Embryonic facial prominence (tissue), 1 donor: ENCODE measurements at regions not wholly inside any gene's neighbourhood (a gene's known extent, or its start where the extent isn't known, plus 50 kb on each side); places are given as distances from the start of the nearest gene placed in this dataset.

Experiments used
- DNase-seq: peaks from one replicate; pipeline ENCODE4 v3.0.0-alpha.2; 2016; ENCODE audit errors: extremely low spot score

DNA sequence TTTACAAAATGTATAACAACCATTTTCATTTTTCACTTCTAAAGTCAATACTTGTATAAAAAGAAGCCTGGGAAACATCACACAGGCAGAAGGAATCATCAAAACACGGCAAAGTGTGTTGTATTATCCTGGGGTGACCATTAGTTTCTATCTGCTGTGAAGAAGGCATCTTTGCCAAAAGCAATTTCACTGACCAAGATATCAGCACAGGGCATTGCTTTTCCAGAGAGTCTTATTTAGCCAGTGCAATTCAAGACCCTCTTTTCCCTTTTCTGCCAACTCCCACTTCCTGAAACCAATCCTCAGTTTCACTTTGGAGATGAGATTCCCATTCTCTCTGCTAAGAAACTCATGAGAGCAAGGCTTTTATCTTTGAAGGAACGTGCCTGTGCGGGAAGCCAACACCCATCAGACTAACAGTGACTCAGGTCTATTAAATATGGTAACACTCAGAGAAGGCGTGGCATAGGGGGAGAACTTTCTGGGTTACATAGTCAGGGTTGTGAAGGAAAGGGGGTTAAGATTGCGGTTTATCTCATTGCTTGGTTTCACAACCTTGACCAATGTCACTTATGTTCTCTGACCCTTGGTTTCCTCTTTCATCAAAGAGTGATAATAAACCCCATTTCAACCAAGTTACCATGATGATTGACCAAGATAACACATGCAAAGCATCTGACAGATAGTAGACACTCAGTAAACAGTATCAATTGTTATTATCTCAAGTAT lies 666.9 kb upstream of the KLF4 start:
- DNase-seq = no peak

DNA sequence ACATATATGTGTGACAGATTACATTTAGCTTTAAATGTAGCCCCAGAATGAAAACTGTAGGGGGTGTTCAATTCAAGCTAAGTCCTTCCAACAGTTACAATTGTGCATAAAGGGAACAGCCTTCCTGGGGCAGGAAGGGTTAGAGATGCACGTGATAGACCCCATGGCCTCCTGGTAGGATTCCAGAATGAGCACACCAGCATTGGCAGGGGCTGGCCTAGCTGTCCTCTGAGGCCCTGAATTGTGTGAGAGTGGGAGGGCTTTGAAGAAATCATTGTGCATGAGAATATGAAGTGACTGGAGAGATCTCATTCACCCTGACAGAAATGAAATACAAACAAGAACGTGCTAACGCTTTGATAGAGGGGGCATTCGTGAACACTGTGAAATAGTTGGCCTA lies 663.8 kb upstream of the KLF4 start:
- DNase-seq = no peak

DNA sequence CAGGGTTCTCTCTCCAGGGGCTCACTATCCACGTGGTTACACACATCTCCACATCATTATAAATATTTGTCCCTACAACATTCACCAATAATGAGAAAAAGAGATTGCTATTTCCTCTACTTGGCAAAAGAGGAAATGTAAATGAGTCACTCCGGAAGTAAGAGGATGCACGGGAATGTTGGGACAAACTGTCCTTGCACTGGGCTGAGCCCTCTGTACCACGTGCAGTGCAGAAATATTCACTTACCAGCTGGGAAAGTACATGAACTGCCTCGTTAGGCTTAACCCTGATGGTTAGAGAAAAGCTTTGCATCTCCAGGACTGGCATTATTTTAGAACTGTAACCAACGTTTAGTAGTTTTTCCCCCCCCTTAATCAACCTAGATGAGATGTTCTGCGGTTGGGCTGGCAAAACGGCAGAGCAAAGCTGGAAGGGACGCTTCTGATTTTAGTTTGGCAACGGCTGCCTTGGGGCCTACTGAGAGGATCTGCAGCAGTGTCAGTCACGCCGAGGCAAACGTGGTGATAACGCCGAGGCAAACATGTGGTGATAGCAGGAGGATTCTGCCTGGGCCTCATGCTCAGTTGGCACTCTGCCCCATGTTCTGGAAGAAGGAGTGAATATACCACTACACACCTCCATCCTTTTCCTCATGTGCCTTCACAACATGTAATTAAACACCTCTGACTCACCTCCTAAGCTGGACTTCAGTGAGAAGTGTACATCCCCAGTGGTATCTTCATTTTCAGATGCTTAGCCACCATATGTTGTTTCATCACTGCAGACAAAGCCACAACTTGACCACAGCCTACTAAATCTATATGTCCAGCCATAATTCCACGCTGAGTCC lies 661.4 kb upstream of the KLF4 start:
- peak; percentile 8 for DNase-seq

DNA sequence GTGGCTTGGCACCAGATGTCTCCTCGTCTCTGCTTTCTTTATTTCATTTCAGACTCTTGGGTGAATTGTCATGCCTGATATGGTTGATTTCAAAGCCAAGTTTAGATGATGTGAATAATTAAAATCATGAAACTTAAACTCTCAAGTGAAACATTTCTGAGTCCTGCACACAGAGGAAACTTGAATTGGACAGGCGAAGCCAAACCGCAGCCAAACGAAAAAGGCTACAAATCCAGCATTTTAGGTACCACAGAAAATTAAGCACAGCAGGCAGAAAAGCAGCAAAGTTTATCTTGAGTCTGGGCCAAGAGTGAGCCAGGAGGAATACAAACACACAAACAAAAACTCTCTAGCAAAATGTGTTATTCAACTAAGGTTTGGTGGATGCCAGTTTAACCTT lies 659.8 kb upstream of the KLF4 start:
- DNase-seq = peak; percentile 10

DNA sequence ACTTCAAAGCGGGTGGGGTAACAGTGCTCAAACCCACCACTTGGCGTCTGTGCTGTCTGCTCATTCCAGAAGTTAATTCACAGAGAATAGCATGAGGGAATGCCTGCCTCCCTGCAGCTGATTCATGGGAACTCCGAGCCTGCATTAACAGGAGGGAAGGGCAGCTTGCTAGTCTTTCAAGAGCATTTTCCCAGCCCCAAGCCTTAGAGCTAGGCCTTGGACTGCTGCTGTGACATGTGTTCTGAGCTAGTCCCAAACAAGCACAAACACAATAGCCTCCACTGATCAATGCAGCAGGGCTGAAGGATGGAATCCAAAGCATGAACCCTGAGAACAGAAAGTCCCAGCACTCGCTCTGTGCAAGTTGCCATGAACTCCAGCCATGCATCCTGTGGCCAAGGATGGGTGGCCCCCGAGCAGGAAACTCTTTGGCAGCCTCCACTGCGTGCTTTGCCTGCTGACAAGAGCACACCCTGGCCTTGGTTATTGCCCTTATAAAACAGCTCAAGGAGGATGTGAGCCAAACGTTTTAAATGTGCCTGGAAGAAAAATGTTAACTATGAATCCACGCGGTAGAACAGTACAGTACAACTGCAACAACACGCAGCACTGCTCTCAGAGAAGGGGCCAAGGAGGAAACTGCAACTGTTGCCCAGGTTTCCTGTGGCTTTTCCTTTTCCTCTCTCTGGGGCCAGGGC lies 653.1 kb upstream of the KLF4 start:
- no peak for DNase-seq

DNA sequence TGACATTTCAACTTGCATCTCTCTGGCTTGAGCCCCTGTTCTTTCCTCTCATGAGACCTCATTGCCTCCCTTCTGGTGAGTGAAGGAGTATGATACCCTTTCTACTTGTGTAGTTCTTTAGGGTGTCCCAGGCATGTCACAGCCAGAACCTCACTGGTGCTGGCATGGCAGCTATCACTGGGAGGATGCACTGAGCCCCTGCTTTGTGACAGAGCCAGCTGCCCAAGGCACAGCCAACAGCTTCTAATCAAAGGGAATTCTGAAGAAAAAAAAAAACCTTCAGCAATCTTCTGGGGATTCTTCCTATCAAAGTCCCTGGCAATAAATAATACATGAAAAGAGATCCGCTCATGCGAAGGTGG lies 652.6 kb upstream of the KLF4 start:
- DNase-seq = no peak

DNA sequence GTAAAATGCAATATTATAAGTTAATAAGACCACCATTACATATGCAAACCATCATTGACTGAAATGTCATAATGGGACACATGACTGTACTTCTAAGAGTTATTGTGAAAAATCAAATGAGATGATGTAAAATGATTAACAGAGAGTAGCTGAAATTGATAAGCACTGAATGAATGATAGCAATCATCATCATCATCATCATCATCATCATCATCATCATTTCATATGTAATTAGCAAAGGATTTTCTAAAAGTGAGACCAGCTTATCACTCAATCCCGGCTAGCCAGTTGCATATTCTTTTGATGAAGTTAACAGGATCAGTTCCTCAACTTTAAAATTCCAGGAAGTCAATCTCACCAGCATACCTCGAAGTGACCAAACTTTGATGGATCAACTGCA lies 650.3 kb upstream of the KLF4 start:
- DNase-seq = no peak

DNA sequence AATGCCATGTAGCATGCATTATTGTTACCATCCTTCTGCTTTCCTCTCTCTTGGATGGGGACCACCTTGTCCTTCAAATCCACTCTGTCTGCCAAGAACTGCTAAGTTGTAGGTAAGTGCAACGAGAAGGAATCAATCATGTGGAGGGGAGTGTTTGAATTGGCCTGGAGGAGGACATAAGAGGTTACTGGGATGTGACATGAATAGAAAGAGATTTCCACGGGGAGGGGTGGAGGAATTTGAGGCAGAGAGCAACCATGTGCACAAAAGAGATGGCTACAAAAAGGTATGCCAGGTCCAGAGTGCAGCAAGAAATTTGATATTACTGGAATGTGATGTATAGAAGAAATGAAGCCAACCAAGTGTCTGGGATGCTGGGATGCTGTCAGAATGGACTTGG lies 648.9 kb upstream of the KLF4 start:
- no peak for DNase-seq

DNA sequence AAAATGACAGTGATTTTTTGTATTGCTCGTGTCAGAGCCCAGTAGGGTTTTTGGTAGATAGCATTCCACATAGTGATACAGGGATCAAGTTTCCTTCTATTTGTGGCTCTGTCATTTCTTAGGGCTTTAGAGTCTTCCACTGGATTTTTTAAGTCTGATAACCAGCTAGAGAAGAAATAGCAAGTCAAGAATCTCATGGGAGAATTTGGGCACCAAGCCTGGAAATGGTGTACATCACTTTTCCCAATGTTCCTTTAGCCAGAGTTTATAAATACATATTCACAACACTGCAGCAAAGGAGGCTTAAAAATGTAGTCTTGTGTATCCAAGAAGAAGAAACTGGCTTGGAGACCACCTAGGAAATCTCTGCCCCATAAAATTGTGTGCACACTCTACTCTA lies 647.1 kb upstream of the KLF4 start:
- DNase-seq = no peak

DNA sequence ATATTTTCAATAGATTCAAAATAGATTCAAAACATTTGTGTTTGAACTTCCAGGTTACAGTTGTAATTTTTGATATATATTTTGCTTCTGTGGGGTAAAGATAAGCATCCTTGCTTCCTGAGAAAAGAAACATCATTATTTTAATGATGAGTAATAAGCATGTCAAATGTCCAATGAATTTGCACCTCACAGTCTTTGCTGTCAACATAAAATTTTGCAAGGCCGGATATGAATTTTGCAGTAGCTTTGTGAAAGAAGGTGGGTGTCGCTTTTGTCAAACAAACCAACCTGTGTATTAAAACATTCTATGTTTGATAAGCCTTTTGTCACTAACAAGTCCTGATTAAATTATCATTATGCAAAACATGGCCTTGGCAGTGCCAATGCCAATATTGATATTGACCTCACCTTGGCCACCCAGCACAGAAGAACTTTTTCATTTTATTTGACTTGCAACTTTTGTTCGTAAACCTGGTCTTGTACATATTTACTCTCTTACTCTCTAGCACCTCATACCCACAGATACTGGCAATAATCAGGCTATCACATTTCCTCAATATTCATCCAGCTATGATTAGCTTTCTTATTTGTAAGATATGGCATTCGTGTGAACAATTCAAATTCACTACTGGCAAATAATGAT lies 645.0 kb upstream of the KLF4 start:
- no peak for DNase-seq

DNA sequence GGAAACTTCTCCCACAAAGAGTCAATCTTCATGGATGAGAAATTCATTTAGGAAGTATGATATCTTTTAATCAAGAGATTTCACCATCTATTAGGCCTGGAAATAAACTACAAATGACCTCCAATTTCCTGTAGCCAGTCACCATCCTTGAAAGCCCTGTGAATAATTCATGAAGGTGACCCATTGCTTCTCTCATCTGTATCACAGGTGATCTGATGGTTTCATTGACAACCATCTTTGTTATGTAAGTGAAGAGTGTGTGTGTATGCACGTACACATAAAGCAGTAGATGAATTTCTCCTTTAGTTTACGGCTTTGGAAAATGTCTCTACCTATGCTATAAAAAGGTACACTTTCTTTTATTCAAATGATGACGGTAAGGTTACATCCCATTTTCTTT lies 644.1 kb upstream of the KLF4 start:
- no peak for DNase-seq

DNA sequence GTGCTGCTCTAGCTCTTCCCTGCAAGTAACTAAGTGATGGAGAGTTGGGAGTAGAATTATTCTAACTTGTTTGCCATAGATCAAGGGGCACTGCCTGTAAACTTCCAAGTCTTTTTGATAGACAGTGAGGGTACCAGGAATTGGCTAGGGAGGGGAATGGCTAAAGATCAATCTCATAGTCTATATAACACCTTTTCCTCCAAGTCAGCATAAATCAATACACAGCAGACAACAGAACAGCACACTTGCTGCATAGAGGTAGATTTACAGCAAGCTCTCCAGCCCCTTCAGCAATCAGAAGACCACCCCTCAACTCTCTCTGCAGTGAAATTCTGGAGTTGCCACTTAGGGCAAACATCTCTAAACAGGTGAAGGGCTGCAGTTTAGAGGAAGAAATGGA lies 643.5 kb upstream of the KLF4 start:
- no peak for DNase-seq

DNA sequence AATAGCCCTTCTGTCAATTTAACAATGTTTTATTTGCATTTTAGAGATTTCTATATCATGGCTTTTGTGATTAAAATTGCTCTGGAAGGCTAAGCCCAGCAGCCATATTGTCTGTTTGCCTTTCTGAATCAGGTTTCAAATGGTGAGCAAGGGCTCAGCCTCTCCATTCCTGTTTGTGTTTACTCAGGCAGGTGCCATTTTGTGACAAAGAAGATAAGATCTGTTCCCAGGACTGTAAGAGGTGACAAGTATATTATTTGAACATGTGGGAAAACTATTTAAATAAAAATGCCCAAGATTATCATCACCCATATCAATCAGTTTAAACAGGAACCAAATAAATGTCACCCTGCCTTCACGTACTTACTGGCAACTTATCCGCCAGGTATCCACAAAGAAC lies 641.3 kb upstream of the KLF4 start:
- DNase-seq = no peak

DNA sequence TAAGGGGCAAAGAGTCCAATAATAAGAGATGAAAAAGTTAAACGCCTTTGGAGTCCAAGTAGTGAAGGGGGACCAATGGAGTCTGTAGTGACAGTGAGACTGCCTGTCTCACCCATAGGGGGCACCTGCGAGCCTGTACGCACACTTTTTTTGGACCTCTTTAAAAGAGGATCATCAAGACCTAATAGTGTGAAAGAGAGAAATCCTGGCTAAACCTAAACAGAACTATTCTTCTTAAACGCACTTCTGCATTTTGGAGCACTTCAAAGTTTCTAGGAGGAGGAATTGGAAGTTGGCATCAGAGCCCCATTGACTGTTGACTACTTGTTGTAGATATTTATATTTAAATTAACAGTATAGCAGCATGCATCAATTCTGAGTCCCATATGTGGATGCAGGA lies 636.1 kb upstream of the KLF4 start:
- DNase-seq = no peak

DNA sequence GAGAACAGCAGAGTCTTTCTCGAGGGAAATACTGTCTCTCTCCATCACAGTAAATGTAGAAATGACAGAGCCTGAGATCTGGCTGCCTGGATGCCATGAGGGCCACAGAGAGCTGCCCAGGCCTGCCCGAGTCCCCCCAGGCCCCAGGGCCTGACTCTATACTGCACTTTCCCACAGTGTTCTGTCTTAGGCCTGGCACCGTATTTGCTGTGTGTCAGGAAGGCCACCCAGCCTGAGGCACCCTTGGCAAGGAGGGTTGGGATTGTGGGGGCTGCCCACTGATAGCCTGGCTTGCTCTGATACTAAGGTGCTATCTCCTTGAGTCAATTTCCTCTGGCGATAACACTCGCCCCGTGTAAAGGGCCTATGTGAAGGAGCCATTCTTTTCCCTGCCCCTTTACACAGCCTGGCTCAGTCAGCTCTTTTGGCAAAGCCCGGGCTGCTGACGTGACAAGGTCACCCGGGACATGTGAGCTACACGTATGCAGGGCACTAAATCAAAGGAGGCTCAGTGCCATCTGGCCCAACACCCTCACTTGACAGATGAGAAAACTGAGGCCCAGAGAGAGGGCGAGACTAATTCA lies 630.1 kb upstream of the KLF4 start:
- no peak for DNase-seq

DNA sequence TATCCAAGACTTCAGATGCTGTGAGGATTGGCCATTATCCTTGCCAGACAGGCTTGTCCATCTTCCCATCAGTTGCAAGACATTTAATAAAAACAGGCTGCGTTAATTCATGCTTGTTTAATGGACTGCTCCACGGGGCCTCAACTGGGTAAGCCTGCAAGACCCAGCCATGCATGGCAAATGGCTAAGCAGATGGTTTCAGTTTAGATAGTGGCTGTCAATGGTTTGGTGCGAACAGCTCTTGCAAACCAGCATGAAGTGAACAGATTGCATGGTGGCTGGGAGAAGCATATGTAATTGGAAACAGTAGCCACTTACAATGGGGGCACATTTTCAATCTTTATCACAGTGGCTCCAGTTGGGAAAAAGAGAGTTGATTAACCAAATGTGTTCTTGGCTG lies 628.2 kb upstream of the KLF4 start:
- peak; percentile 13 for DNase-seq

DNA sequence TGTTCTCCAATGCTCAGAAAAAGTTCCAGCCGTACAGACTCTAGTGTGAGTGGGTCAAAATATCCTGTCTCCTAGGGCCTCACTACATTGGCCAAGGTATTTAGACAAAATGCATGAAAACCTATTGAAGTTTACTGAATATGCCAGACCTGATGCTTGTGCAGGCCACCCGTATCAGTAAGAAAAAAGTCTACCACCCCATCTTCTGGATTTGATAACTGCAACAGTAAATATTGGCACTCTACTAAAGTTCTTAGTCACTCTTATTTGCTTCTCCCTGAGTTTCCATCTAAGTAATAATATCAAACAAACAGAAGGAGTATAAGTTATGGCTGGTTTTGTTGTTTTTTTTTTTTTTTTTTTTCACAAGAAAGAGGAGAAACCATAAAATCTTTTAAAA lies 627.7 kb upstream of the KLF4 start:
- no peak for DNase-seq

DNA sequence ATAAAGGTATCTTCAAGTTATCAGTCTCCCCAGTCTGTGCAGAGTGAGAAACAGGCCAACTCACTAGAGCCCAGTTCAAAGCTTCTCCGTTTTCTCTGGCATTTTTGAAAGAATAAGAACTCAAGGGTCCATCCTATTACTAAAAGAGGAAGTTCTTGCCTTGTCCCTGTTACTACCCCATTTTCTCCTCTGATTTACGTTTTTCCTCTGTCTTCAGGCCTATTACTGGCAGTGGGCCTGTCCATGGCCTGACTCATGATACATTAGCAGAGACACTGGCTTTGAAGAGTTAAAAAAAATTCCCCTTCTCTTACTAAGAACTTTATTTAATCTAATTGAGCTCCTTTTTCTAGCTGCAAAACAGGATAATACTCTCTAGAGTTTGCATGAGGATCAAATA lies 624.0 kb upstream of the KLF4 start:
- no peak for DNase-seq

DNA sequence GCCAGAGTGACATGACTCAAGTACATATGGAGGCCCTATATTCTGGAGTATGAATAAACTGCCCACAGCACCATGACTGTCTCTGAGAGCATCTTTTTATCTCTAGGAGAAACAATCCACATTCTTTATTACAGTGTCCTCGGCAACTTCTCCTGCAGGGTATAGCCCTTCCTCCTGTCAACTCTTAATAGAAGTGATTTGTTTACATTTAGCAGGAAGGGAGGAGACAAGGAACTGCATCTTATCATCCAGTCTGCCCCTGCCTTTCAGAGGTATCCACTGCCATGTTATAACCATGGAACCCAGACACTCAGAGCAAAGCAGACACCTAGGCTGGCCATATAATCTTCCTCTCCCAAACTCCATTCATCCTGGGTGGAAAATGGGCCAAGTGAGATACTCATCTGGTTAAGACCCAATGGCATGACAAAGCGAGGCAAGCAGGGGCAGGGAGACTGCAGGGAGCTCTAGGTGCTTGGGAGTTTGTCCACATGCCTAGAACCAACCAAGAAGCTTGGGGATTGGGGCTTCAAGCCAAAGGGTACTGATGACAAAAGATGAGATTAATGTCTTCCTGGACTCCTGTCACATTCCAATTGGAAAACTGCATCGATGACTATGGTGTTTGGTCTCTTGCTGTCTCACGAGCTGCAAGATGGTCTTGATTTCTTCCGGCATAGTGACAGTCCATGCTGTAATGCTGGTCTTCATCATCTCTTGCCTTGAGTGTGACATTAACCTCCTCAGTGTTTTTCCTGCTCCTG lies 620.5 kb upstream of the KLF4 start:
- no peak for DNase-seq

DNA sequence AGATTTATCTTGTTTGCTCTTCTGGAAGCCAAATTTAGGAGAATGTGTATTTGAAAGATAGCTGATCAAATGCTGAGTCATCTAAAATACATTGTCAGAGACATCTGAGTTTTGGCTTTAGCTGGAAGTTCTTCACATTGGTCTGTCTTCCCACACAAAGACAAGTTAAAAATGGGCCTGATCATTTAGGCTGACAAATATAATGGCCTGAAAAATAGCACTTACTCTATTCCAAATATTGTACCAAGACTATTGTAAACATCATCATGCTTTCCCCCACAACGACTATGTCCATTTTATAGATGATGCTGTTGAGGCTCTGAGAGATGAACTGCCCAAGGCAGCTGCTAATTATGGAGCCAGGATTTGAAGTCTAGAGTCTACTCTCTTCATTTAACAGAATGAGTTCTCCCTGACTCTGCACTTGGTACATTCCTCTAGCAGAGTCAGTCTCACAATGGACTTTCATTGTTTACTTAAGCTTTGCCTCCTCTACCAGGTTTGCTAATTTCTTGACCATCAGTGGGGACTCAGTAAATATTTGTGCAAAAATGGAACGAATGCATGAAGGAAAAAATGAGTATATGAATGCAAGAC lies 619.4 kb upstream of the KLF4 start:
- DNase-seq = no peak
